HEK293T (cell line): ENCODE measurements at regions not wholly inside any gene's neighbourhood (a gene's known extent, or its start where the extent isn't known, plus 50 kb on each side); places are given as distances from the start of the nearest gene placed in this dataset.

Source experiments
- ARNT ChIP-seq: fragments of 450-650 bp; IDR thresholded peaks from 2 replicates; pipeline ENCODE4 v1.6.1; 2017; ENCODE audit warnings: mild to moderate bottlenecking
- CTBP1 ChIP-seq: fragments of 450-650 bp; IDR thresholded peaks from 2 replicates; pipeline ENCODE4 v1.6.1; 2016; ENCODE audit warnings: borderline replicate concordance
- ELF4 ChIP-seq: fragments of 450-650 bp; IDR thresholded peaks from 2 replicates; pipeline ENCODE4 v1.6.1; 2017; ENCODE audit warnings: antibody characterized with exemption
- FOXA1 ChIP-seq: fragments of 450-650 bp; IDR thresholded peaks from 2 replicates; pipeline ENCODE4 v1.6.1; 2016; ENCODE audit warnings: mild to moderate bottlenecking
- FOXK2 ChIP-seq: fragments of 450-650 bp; IDR thresholded peaks from 2 replicates; pipeline ENCODE4 v1.6.1; 2016; ENCODE audit warnings: mild to moderate bottlenecking
- HDGF ChIP-seq: fragments of 450-650 bp; IDR thresholded peaks from 2 replicates; pipeline ENCODE4 v1.6.1; 2017; ENCODE audit warnings: antibody characterized with exemption, borderline replicate concordance
- L3MBTL2 ChIP-seq: fragments of 450-650 bp; conservative IDR thresholded peaks from 2 replicates; pipeline ENCODE4 v1.6.1; 2016; ENCODE audit warnings: mild to moderate bottlenecking
- LEF1 ChIP-seq: fragments of 450-650 bp; IDR thresholded peaks from 2 replicates; pipeline ENCODE4 v1.6.1; 2017; ENCODE audit warnings: mild to moderate bottlenecking, borderline replicate concordance
- NFRKB ChIP-seq: fragments of 450-650 bp; IDR thresholded peaks from 2 replicates; pipeline ENCODE4 v1.6.1; 2016; ENCODE audit warnings: mild to moderate bottlenecking, moderate library complexity
- PKNOX1 ChIP-seq: fragments of 450-650 bp; IDR thresholded peaks from 2 replicates; pipeline ENCODE4 v1.6.1; 2016
- SUZ12 ChIP-seq: fragments of 450-650 bp; IDR thresholded peaks from 2 replicates; pipeline ENCODE4 v1.6.1; 2016; ENCODE audit warnings: mild to moderate bottlenecking
- TARDBP ChIP-seq: fragments of 450-650 bp; IDR thresholded peaks from 2 replicates; pipeline ENCODE4 v1.6.1; 2016
- ZNF384 ChIP-seq: fragments of 450-650 bp; IDR thresholded peaks from 2 replicates; pipeline ENCODE4 v1.6.1; 2016

- TF ChIP-seq PKNOX1: no peak
- no peak for TF ChIP-seq FOXA1
- no peak for TF ChIP-seq SUZ12
- TF ChIP-seq ELF4: no peak
- TF ChIP-seq LEF1: no peak
- TF ChIP-seq HDGF: no peak
- no peak for TF ChIP-seq ARNT
- no peak for TF ChIP-seq TARDBP
- no peak for TF ChIP-seq ZNF384
- TF ChIP-seq L3MBTL2: no peak
- no peak for TF ChIP-seq NFRKB
- no peak for TF ChIP-seq CTBP1
- no peak for TF ChIP-seq FOXK2
These were observed 80.4 kb upstream of the MEF2A start for GRCh38 chr15:99485153-99485961.
